ENCODE measurements at regions not wholly inside any gene's neighbourhood (a gene's known extent, or its start where the extent isn't known, plus 50 kb on each side); places are given as distances from the start of the nearest gene placed in this dataset.

DNA sequence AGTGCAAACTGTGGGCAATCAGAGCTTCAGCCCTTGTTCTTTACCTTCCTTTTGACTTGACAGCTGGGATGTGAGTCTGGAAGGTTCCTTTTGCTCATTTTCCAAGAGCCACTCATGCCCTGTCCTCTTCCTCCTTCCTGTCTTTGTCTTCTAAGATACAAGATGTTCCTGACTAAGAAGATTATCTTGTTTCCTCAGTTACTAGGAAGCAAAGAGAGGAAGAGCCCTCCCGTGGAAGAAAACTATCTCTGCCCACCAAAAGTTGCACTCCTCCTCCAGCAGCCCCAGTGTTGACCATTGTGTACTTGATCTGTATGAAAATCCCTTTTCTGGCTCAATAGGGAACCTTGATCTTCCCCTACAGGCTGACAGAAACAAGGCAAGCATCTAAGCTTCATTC, 138.0 kb downstream of the C12orf75 start:
- Mint-ChIP-seq H3K4me1 (ENCODE audit: low read depth) (no peaks in the 10 kb centered on the region), H3K4me3 (no peak overlapping the region), H3K9me3 (no peaks in the 10 kb centered on the region), H3K27ac (no peak overlapping the region), H3K27me3 (peaks cover 17% of the 10 kb centered on the region), H3K36me3 (ENCODE audit: low read depth) (no peaks in the 10 kb centered on the region)
- ChIA-PET POLR2A (no interaction called here), CTCF (no interaction called here)
- H3K4me1 ChIP-seq (ENCODE audit: insufficient read depth, low read length) = no peaks in the 10 kb centered on the region
- H3K27ac ChIP-seq (ENCODE audit: low read depth in 1 of 2, low read length in 2 of 2) = no peak overlapping the region
- intact Hi-C loops (cut with DNase I, micrococcal nuclease) = no loop called here
- TF ChIP-seq, protein P1, sequence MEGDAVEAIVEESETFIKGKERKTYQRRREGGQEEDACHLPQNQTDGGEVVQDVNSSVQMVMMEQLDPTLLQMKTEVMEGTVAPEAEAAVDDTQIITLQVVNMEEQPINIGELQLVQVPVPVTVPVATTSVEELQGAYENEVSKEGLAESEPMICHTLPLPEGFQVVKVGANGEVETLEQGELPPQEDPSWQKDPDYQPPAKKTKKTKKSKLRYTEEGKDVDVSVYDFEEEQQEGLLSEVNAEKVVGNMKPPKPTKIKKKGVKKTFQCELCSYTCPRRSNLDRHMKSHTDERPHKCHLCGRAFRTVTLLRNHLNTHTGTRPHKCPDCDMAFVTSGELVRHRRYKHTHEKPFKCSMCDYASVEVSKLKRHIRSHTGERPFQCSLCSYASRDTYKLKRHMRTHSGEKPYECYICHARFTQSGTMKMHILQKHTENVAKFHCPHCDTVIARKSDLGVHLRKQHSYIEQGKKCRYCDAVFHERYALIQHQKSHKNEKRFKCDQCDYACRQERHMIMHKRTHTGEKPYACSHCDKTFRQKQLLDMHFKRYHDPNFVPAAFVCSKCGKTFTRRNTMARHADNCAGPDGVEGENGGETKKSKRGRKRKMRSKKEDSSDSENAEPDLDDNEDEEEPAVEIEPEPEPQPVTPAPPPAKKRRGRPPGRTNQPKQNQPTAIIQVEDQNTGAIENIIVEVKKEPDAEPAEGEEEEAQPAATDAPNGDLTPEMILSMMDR (IDR thresholded peaks at IDR 0.05) = no peak
- H3K9me3 ChIP-seq (ENCODE audit: control insufficient read depth in 1 of 2, insufficient read depth in 1 of 2, low read length in 2 of 2) = no peaks in the 10 kb centered on the region
- H3K36me3 ChIP-seq (ENCODE audit: insufficient read depth, low read length) = no peaks in the 10 kb centered on the region
- H3K4me3 ChIP-seq (ENCODE audit: low read length) = no peak overlapping the region
- ATAC-seq (ENCODE audit: poor library complexity) = no peak
- H3K27me3 ChIP-seq (ENCODE audit: control insufficient read depth in 1 of 2, insufficient read depth in 2 of 2, low read length in 2 of 2) = peaks cover 4 to 5% of the 10 kb centered on the region in 2 experiments
- no peak for DNase-seq

DNA sequence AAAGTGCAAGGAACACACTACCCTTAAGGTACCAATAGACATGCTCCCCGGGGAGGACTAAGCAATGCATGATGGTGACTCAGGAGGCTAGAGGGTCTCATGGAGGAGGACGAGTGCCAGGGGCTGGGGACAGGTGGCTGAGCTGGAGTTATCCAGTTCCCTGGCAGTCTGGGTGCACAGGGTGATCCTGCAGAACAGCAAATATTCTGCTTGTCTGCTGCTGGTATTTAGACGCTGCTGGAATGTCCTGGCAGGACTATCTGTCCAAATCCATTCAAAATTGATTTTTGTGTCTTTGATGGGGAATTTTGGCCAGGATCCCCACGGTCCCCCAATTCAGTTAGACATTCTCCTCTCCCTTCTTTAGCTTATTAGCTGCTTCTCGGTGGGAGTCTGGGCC, 138.7 kb downstream of the C12orf75 start:
- Mint-ChIP-seq H3K27ac (no peak overlapping the region), H3K4me3 (no peak overlapping the region), H3K4me1 (ENCODE audit: low read depth) (no peaks in the 10 kb centered on the region), H3K36me3 (ENCODE audit: low read depth) (no peaks in the 10 kb centered on the region), H3K9me3 (no peaks in the 10 kb centered on the region), H3K27me3 (peaks cover 20% of the 10 kb centered on the region)
- H3K4me1 ChIP-seq (ENCODE audit: insufficient read depth, low read length) = no peaks in the 10 kb centered on the region
- ChIA-PET POLR2A (no interaction called here), CTCF (no interaction called here)
- DNase-seq (no peak), ATAC-seq (ENCODE audit: poor library complexity) (no peak)
- H3K27ac ChIP-seq (ENCODE audit: low read depth in 1 of 2, low read length in 2 of 2) = no peak overlapping the region
- intact Hi-C loops (cut with DNase I, micrococcal nuclease) = no loop called here
- peaks cover 5 to 6% of the 10 kb centered on the region in 2 experiments for H3K27me3 ChIP-seq (ENCODE audit: control insufficient read depth in 1 of 2, insufficient read depth in 2 of 2, low read length in 2 of 2)
- no peaks in the 10 kb centered on the region for H3K9me3 ChIP-seq (ENCODE audit: control insufficient read depth in 1 of 2, insufficient read depth in 1 of 2, low read length in 2 of 2)
- H3K4me3 ChIP-seq (ENCODE audit: low read length) = no peak overlapping the region
- TF ChIP-seq, protein P1 (IDR thresholded peaks at IDR 0.05) = no peak
- H3K36me3 ChIP-seq (ENCODE audit: insufficient read depth, low read length) = no peaks in the 10 kb centered on the region

DNA sequence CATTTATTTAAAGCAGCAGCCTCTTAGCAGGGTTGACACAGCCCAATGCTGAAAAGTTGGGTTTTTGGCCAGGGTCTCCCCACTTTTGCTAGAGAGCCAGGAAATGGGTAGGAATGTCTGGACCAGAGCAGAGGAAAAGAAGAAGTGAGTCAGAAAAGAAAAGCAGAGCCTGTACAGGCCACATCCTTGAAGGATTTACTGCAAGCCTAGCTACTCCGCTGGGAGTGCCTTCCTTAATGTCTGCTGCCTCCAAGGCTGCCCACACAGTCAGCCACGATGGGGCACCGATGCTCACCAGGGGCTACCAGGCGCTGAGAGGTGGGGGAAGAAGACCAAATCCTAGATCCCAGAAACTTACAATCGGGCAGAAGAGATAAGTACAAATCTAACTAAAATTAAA, 139.2 kb downstream of the C12orf75 start:
- no peak overlapping the region for H3K27ac Mint-ChIP-seq
- Histone ChIP-seq H3K4me3 (ENCODE audit: low read length) (no peak overlapping the region), H3K9me3 (ENCODE audit: control insufficient read depth in 1 of 2, insufficient read depth in 1 of 2, low read length in 2 of 2) (no peaks in the 10 kb centered on the region), H3K27me3 (ENCODE audit: control insufficient read depth in 1 of 2, insufficient read depth in 2 of 2, low read length in 2 of 2) (peaks cover 5 to 11% of the 10 kb centered on the region in 2 experiments), H3K4me1 (ENCODE audit: insufficient read depth, low read length) (no peaks in the 10 kb centered on the region), H3K27ac (ENCODE audit: low read depth in 1 of 2, low read length in 2 of 2) (no peak overlapping the region), H3K36me3 (ENCODE audit: insufficient read depth, low read length) (no peaks in the 10 kb centered on the region)
- ATAC-seq (ENCODE audit: poor library complexity) (no peak), DNase-seq (no peak)
- POLR2A ChIA-PET = no interaction called here
- H3K9me3 Mint-ChIP-seq = no peaks in the 10 kb centered on the region
- peaks cover 22% of the 10 kb centered on the region for H3K27me3 Mint-ChIP-seq
- H3K4me1 Mint-ChIP-seq (ENCODE audit: low read depth) = no peaks in the 10 kb centered on the region
- TF ChIP-seq, protein P1 (IDR thresholded peaks at IDR 0.05) = no peak
- intact Hi-C loops (cut with DNase I, micrococcal nuclease) = no loop called here
- no peaks in the 10 kb centered on the region for H3K36me3 Mint-ChIP-seq (ENCODE audit: low read depth)
- CTCF ChIA-PET = no interaction called here
- no peak overlapping the region for H3K4me3 Mint-ChIP-seq

All from CD4-positive, alpha-beta T cell (primary cell).